ENCODE measurements at regions not wholly inside any gene's neighbourhood (a gene's known extent, or its start where the extent isn't known, plus 50 kb on each side); places are given as distances from the start of the nearest gene placed in this dataset.
A peak's percentile ranks its signal among the peaks of the same experiment; 100 is the strongest.

- Histone ChIP-seq H3K23ac (ENCODE audit: low read length) (no peak overlapping the region), H3K9ac (ENCODE audit: low read length) (no peak overlapping the region), H3K27ac (ENCODE audit: low read depth, low read length) (no peak overlapping the region), H3K4me3 (ENCODE audit: low read length) (no peak overlapping the region), H3K4me1 (ENCODE audit: control insufficient read depth, low read depth, low read length) (no peaks in the 10 kb centered on the region), H3K56ac (ENCODE audit: low read length) (no peak overlapping the region), H2AK5ac (ENCODE audit: low read length) (no peak overlapping the region), H3K4ac (ENCODE audit: low read depth, low read length) (no peak overlapping the region), H3K79me2 (ENCODE audit: control insufficient read depth, insufficient read depth, low read length) (no peaks in the 10 kb centered on the region), H3K79me1 (ENCODE audit: low read length) (no peaks in the 10 kb centered on the region), H3K18ac (ENCODE audit: low read length) (no peak overlapping the region), H2BK5ac (ENCODE audit: low read length) (no peak overlapping the region), H2BK15ac (replicated peaks; ENCODE audit: low read depth) (no peak overlapping the region), H4K8ac (ENCODE audit: low read depth, low read length) (no peak overlapping the region), H2BK120ac (ENCODE audit: low read depth, low read length) (no peak overlapping the region), H3K4me2 (ENCODE audit: low read length) (no peak overlapping the region), H3K27me3 (ENCODE audit: insufficient read depth, low read length, poor library complexity) (no peaks in the 10 kb centered on the region), H3K36me3 (ENCODE audit: control insufficient read depth, insufficient read depth, low read length) (no peaks in the 10 kb centered on the region), H4K5ac (ENCODE audit: low read length) (no peak overlapping the region)
- WGBS (ENCODE audit: extremely low coverage, insufficient coverage, low lambda C conversion rate), result no CpG with 5 or more reads among the region's 4 CpGs
- DNase-seq, result no peak
Observed at GRCh38 chr4:60814549-60814948, 385.6 kb upstream of the ADGRL3 start.

DNA sequence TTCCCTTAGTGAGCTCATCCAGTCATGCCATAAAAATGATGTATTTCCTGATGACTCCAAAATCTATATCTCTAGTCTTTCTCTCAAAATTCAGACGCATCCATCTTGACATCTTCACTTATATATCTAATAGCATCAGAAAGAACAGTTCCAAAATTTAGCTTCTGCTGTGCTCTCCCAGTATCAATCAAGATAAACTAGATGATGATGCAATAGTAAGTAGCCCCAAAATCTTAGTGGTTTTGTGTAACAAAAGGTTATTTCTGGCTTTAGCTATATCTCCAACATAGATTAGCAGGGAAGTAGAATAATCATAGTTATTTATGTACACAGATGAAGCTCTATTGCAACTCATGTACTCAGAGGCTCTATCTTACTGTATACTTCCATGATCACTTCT, 382.5 kb upstream of the ADGRL3 start:
- Histone ChIP-seq H3K4me1 (ENCODE audit: control insufficient read depth, low read depth, low read length) (no peaks in the 10 kb centered on the region), H3K79me2 (ENCODE audit: control insufficient read depth, insufficient read depth, low read length) (no peaks in the 10 kb centered on the region), H4K8ac (ENCODE audit: low read depth, low read length) (no peak overlapping the region), H3K18ac (ENCODE audit: low read length) (no peak overlapping the region), H3K56ac (ENCODE audit: low read length) (no peak overlapping the region), H3K4ac (ENCODE audit: low read depth, low read length) (no peak overlapping the region), H4K5ac (ENCODE audit: low read length) (no peak overlapping the region), H3K4me2 (ENCODE audit: low read length) (no peak overlapping the region), H3K4me3 (ENCODE audit: low read length) (no peak overlapping the region), H2BK120ac (ENCODE audit: low read depth, low read length) (no peak overlapping the region), H3K27me3 (ENCODE audit: insufficient read depth, low read length, poor library complexity) (no peaks in the 10 kb centered on the region), H3K9ac (ENCODE audit: low read length) (no peak overlapping the region), H2BK15ac (replicated peaks; ENCODE audit: low read depth) (no peak overlapping the region), H2AK5ac (ENCODE audit: low read length) (no peak overlapping the region), H3K23ac (ENCODE audit: low read length) (no peak overlapping the region), H2BK5ac (ENCODE audit: low read length) (no peak overlapping the region), H3K79me1 (ENCODE audit: low read length) (no peaks in the 10 kb centered on the region), H3K27ac (ENCODE audit: low read depth, low read length) (no peak overlapping the region), H3K36me3 (ENCODE audit: control insufficient read depth, insufficient read depth, low read length) (no peaks in the 10 kb centered on the region)
- DNase-seq, result no peak
- WGBS (ENCODE audit: extremely low coverage, insufficient coverage, low lambda C conversion rate), result no CpG with 5 or more reads among the region's 1 CpG

DNA sequence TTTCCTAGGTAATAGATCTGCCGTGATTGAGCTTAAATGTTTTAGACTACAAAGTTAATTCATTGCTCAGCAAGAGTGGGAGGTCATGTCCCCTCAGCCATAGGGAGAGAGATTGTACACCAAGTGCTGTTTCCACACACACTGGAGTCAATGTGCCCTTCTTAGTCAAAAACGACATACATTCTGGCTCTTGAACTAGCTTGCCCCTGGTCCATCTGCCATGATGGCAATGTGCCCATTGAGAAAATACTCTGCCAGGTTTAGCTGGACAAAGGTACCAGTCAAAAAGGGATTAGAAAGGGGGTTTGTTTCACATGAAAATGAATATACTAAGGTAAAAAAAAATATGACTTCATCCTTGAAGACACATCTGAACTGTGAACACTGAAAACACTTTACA, 377.1 kb upstream of the ADGRL3 start:
- Histone ChIP-seq H3K4me3 (ENCODE audit: low read length) (no peak overlapping the region), H4K5ac (ENCODE audit: low read length) (no peak overlapping the region), H2BK120ac (ENCODE audit: low read depth, low read length) (no peak overlapping the region), H3K4me1 (ENCODE audit: control insufficient read depth, low read depth, low read length) (no peaks in the 10 kb centered on the region), H3K9ac (ENCODE audit: low read length) (no peak overlapping the region), H3K4me2 (ENCODE audit: low read length) (no peak overlapping the region), H3K27me3 (ENCODE audit: insufficient read depth, low read length, poor library complexity) (no peaks in the 10 kb centered on the region), H3K18ac (ENCODE audit: low read length) (no peak overlapping the region), H3K56ac (ENCODE audit: low read length) (no peak overlapping the region), H3K27ac (ENCODE audit: low read depth, low read length) (no peak overlapping the region), H4K8ac (ENCODE audit: low read depth, low read length) (no peak overlapping the region), H3K79me1 (ENCODE audit: low read length) (no peaks in the 10 kb centered on the region), H3K79me2 (ENCODE audit: control insufficient read depth, insufficient read depth, low read length) (no peaks in the 10 kb centered on the region), H3K23ac (ENCODE audit: low read length) (no peak overlapping the region), H2BK5ac (ENCODE audit: low read length) (no peak overlapping the region), H2BK15ac (replicated peaks; ENCODE audit: low read depth) (no peak overlapping the region), H3K36me3 (ENCODE audit: control insufficient read depth, insufficient read depth, low read length) (no peaks in the 10 kb centered on the region), H2AK5ac (ENCODE audit: low read length) (no peak overlapping the region), H3K4ac (ENCODE audit: low read depth, low read length) (no peak overlapping the region)
- no CpG with 5 or more reads among the region's 2 CpGs for WGBS (ENCODE audit: extremely low coverage, insufficient coverage, low lambda C conversion rate)
- DNase-seq, result no peak

DNA sequence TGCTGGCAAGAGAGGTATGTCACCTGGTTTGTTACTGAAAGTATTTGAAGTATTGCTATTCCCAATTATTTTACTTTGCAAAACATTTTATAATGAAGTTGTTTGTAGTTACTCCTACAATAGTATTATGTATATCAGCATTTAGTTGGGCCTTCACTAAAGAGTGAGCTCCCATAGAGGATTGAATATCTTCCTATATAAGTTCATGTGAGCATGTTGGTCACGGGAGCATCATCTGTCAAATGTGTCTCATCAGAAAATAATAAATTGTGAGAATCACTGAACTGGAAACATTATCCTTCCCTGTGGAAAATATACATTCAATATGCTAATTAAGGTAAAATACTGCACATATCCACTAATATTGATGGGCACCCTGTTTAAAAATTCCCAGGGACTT, 360.1 kb upstream of the ADGRL3 start:
- Histone ChIP-seq H4K8ac (ENCODE audit: low read depth, low read length) (no peak overlapping the region), H4K5ac (ENCODE audit: low read length) (no peak overlapping the region), H3K56ac (ENCODE audit: low read length) (no peak overlapping the region), H3K79me2 (ENCODE audit: control insufficient read depth, insufficient read depth, low read length) (no peaks in the 10 kb centered on the region), H3K36me3 (ENCODE audit: control insufficient read depth, insufficient read depth, low read length) (no peaks in the 10 kb centered on the region), H2BK120ac (ENCODE audit: low read depth, low read length) (no peak overlapping the region), H2AK5ac (ENCODE audit: low read length) (no peak overlapping the region), H3K27ac (ENCODE audit: low read depth, low read length) (no peak overlapping the region), H3K23ac (ENCODE audit: low read length) (no peak overlapping the region), H2BK15ac (replicated peaks; ENCODE audit: low read depth) (no peak overlapping the region), H3K9ac (ENCODE audit: low read length) (no peak overlapping the region), H3K4me1 (ENCODE audit: control insufficient read depth, low read depth, low read length) (no peaks in the 10 kb centered on the region), H3K4me3 (ENCODE audit: low read length) (no peak overlapping the region), H3K4ac (ENCODE audit: low read depth, low read length) (no peak overlapping the region), H3K18ac (ENCODE audit: low read length) (no peak overlapping the region), H3K79me1 (ENCODE audit: low read length) (no peaks in the 10 kb centered on the region), H2BK5ac (ENCODE audit: low read length) (no peak overlapping the region), H3K27me3 (ENCODE audit: insufficient read depth, low read length, poor library complexity) (no peaks in the 10 kb centered on the region), H3K4me2 (ENCODE audit: low read length) (no peak overlapping the region)
- no CpG with 5 or more reads among the region's 1 CpG for WGBS (ENCODE audit: extremely low coverage, insufficient coverage, low lambda C conversion rate)
- DNase-seq, result no peak

- no peak overlapping the region for H3K9ac ChIP-seq (ENCODE audit: low read length)
- H2BK120ac ChIP-seq (ENCODE audit: low read depth, low read length), result no peak overlapping the region
- no peak overlapping the region for H3K23ac ChIP-seq (ENCODE audit: low read length)
- DNase-seq, result no peak
- WGBS (ENCODE audit: extremely low coverage, insufficient coverage, low lambda C conversion rate), result no CpG with 5 or more reads among the region's 4 CpGs
- no peak overlapping the region for H3K4me2 ChIP-seq (ENCODE audit: low read length)
- H3K18ac ChIP-seq (ENCODE audit: low read length), result no peak overlapping the region
- H2BK5ac ChIP-seq (ENCODE audit: low read length), result no peak overlapping the region
- H3K36me3 ChIP-seq (ENCODE audit: control insufficient read depth, insufficient read depth, low read length), result no peaks in the 10 kb centered on the region
- no peak overlapping the region for H2AK5ac ChIP-seq (ENCODE audit: low read length)
- no peak overlapping the region for H2BK15ac ChIP-seq (replicated peaks; ENCODE audit: low read depth)
- H3K79me1 ChIP-seq (ENCODE audit: low read length), result no peaks in the 10 kb centered on the region
- H4K5ac ChIP-seq (ENCODE audit: low read length), result no peak overlapping the region
- H3K4ac ChIP-seq (ENCODE audit: low read depth, low read length), result no peak overlapping the region
- no peak overlapping the region for H3K4me3 ChIP-seq (ENCODE audit: low read length)
- H3K79me2 ChIP-seq (ENCODE audit: control insufficient read depth, insufficient read depth, low read length), result no peaks in the 10 kb centered on the region
- H3K56ac ChIP-seq (ENCODE audit: low read length), result no peak overlapping the region
- no peaks in the 10 kb centered on the region for H3K4me1 ChIP-seq (ENCODE audit: control insufficient read depth, low read depth, low read length)
- H3K27me3 ChIP-seq (ENCODE audit: insufficient read depth, low read length, poor library complexity), result no peaks in the 10 kb centered on the region
- H4K8ac ChIP-seq (ENCODE audit: low read depth, low read length), result no peak overlapping the region
- H3K27ac ChIP-seq (ENCODE audit: low read depth, low read length), result no peak overlapping the region
Observed at GRCh38 chr4:60846678-60847077, 353.4 kb upstream of the ADGRL3 start.

GRCh38 chr4:60847614-60848013, 352.5 kb upstream of the ADGRL3 start:
- DNase-seq, result peak; percentile 67
- no peak overlapping the region for H2BK120ac ChIP-seq (ENCODE audit: low read depth, low read length)

More at GRCh38 chr4:60847614-60848013, 352.5 kb upstream of the ADGRL3 start:
- Histone ChIP-seq H3K36me3 (ENCODE audit: control insufficient read depth, insufficient read depth, low read length) (no peaks in the 10 kb centered on the region), H3K23ac (ENCODE audit: low read length) (no peak overlapping the region), H3K4me2 (ENCODE audit: low read length) (no peak overlapping the region), H3K18ac (ENCODE audit: low read length) (no peak overlapping the region), H3K27me3 (ENCODE audit: insufficient read depth, low read length, poor library complexity) (no peaks in the 10 kb centered on the region), H4K5ac (ENCODE audit: low read length) (no peak overlapping the region), H2AK5ac (ENCODE audit: low read length) (no peak overlapping the region), H3K9ac (ENCODE audit: low read length) (no peak overlapping the region), H3K4me1 (ENCODE audit: control insufficient read depth, low read depth, low read length) (no peaks in the 10 kb centered on the region), H2BK5ac (ENCODE audit: low read length) (no peak overlapping the region), H3K27ac (ENCODE audit: low read depth, low read length) (no peak overlapping the region), H3K4ac (ENCODE audit: low read depth, low read length) (no peak overlapping the region), H2BK15ac (replicated peaks; ENCODE audit: low read depth) (no peak overlapping the region), H4K8ac (ENCODE audit: low read depth, low read length) (no peak overlapping the region), H3K4me3 (ENCODE audit: low read length) (no peak overlapping the region), H3K79me1 (ENCODE audit: low read length) (no peaks in the 10 kb centered on the region), H3K79me2 (ENCODE audit: control insufficient read depth, insufficient read depth, low read length) (no peaks in the 10 kb centered on the region), H3K56ac (ENCODE audit: low read length) (no peak overlapping the region)
- WGBS (ENCODE audit: extremely low coverage, insufficient coverage, low lambda C conversion rate), result no CpG with 5 or more reads among the region's 4 CpGs

All from mesendoderm (in vitro differentiated cells).